DND-41 (cell line): ENCODE measurements at regions not wholly inside any gene's neighbourhood (a gene's known extent, or its start where the extent isn't known, plus 50 kb on each side); places are given as distances from the start of the nearest gene placed in this dataset.
A peak's percentile ranks its signal among the peaks of the same experiment; 100 is the strongest.

ENCODE experiments used
- EZH2 ChIP-seq: IDR thresholded peaks from 3 replicates; pipeline ENCODE4 v1.6.1; 2012; ENCODE audit warnings: borderline replicate concordance, low read depth, mild to moderate bottlenecking, moderate library complexity, low read length, inconsistent platforms; ENCODE audit not compliant: severe bottlenecking
- TF ChIP-seq, protein P1 (sequence below): IDR thresholded peaks from 2 replicates; pipeline ENCODE4 v1.5.1; 2012; ENCODE audit warnings: borderline replicate concordance, low read length, moderate library complexity, mild to moderate bottlenecking; ENCODE audit not compliant: poor library complexity, severe bottlenecking; ENCODE audit errors: extremely low read depth

DNA sequence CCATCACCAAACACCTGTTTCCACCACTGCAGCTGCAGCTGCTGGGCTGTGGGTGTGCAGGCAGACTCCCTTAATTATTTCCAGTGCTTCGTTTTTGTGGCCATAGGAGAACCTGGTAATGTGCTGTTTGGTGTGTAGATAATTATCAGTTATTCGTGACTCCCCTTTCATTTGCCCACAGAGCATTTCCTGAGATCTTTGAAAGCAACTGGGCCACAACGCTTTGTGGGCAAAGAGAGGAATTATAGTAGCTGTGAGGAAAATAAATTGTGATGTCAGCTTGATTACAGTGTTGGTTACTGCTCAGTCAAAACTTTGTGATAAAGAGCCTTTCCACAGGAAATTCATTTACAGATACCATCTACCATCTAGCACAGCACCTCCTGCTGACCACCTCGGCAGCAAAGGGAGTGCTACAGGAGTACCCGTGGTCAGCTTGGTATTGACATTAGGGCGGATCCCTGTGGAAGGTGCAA, 193.3 kb upstream of the SLCO3A1 start:
- TF ChIP-seq, protein P1, sequence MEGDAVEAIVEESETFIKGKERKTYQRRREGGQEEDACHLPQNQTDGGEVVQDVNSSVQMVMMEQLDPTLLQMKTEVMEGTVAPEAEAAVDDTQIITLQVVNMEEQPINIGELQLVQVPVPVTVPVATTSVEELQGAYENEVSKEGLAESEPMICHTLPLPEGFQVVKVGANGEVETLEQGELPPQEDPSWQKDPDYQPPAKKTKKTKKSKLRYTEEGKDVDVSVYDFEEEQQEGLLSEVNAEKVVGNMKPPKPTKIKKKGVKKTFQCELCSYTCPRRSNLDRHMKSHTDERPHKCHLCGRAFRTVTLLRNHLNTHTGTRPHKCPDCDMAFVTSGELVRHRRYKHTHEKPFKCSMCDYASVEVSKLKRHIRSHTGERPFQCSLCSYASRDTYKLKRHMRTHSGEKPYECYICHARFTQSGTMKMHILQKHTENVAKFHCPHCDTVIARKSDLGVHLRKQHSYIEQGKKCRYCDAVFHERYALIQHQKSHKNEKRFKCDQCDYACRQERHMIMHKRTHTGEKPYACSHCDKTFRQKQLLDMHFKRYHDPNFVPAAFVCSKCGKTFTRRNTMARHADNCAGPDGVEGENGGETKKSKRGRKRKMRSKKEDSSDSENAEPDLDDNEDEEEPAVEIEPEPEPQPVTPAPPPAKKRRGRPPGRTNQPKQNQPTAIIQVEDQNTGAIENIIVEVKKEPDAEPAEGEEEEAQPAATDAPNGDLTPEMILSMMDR: peak; percentile 47
- no peak for TF ChIP-seq EZH2
